ACHN (cell line): ENCODE measurements at regions not wholly inside any gene's neighbourhood (a gene's known extent, or its start where the extent isn't known, plus 50 kb on each side); places are given as distances from the start of the nearest gene placed in this dataset.

ENCODE experiments used
- DNase-seq: peaks from one replicate; pipeline ENCODE4 v3.0.0-alpha.2; 2015
- in situ Hi-C: cut with HindIII; loops from 2 replicates; pipeline ENCODE4 v1.10.0; 2017; ENCODE audit warnings: low sequenced_read_pairs, low pct_ligation_motif_present, low pct_unique_long_range_greater_than_20kb

GRCh38 chr11:119928047-119928446, 199.0 kb upstream of the NECTIN1 start:
- in situ Hi-C loops = no loop called here
- DNase-seq = no peak

- in situ Hi-C loops = no loop called here
- no peak for DNase-seq
Measured at GRCh38 chr11:119924017-119924416, 195.0 kb upstream of the NECTIN1 start.

- in situ Hi-C loops = no loop called here
- no peak for DNase-seq
Measured at GRCh38 chr11:119921571-119921970, 192.6 kb upstream of the NECTIN1 start.

GRCh38 chr11:119920666-119921387, 191.8 kb upstream of the NECTIN1 start:
- no peak for DNase-seq
- in situ Hi-C loops = no loop called here

- in situ Hi-C loops = no loop called here
- DNase-seq = no peak
Measured at GRCh38 chr11:119919656-119920055, 190.7 kb upstream of the NECTIN1 start.

GRCh38 chr11:119918347-119918746, 189.3 kb upstream of the NECTIN1 start:
- DNase-seq = no peak
- in situ Hi-C loops = no loop called here

- in situ Hi-C loops = no loop called here
Measured at GRCh38 chr11:119916568-119916967, 187.6 kb upstream of the NECTIN1 start.

GRCh38 chr11:119912229-119912628, 183.2 kb upstream of the NECTIN1 start:
- no peak for DNase-seq
- in situ Hi-C loops = no loop called here

More at GRCh38 chr11:119916568-119916967, 187.6 kb upstream of the NECTIN1 start:
- no peak for DNase-seq

GRCh38 chr11:119910650-119911049, 181.7 kb upstream of the NECTIN1 start:
- in situ Hi-C loops = no loop called here
- DNase-seq = no peak

- in situ Hi-C loops = no loop called here
- no peak for DNase-seq
Measured at GRCh38 chr11:119910051-119910450, 181.1 kb upstream of the NECTIN1 start.

GRCh38 chr11:119909495-119909894, 180.5 kb upstream of the NECTIN1 start:
- in situ Hi-C loops = no loop called here
- DNase-seq = no peak

GRCh38 chr11:119909077-119909476, 180.1 kb upstream of the NECTIN1 start:
- DNase-seq = no peak
- in situ Hi-C loops = no loop called here

GRCh38 chr11:119908573-119908904, 179.5 kb upstream of the NECTIN1 start:
- no peak for DNase-seq
- in situ Hi-C loops = no loop called here

GRCh38 chr11:119907878-119908572, 179.0 kb upstream of the NECTIN1 start:
- DNase-seq = no peak
- in situ Hi-C loops = no loop called here

- DNase-seq = no peak
- in situ Hi-C loops = no loop called here
Measured at GRCh38 chr11:119907122-119907851, 178.3 kb upstream of the NECTIN1 start.

- in situ Hi-C loops = no loop called here
- DNase-seq = no peak
Measured at GRCh38 chr11:119906376-119906775, 177.4 kb upstream of the NECTIN1 start.

- no peak for DNase-seq
- in situ Hi-C loops = no loop called here
Measured at GRCh38 chr11:119905162-119905561, 176.2 kb upstream of the NECTIN1 start.

GRCh38 chr11:119904531-119905035, 175.6 kb upstream of the NECTIN1 start:
- DNase-seq = no peak
- in situ Hi-C loops = no loop called here

- in situ Hi-C loops = no loop called here
- no peak for DNase-seq
Measured at GRCh38 chr11:119903821-119904220, 174.8 kb upstream of the NECTIN1 start.
